Ovary (tissue), 7 donors: ENCODE measurements at regions not wholly inside any gene's neighbourhood (a gene's known extent, or its start where the extent isn't known, plus 50 kb on each side); places are given as distances from the start of the nearest gene placed in this dataset.

Experiments
- DNase-seq, 5 donors: peaks; one replicate each; pipeline ENCODE4 v3.0.0-alpha.2; 2019 to 2020
- H3K27ac ChIP-seq, 2 donors: fragments of 200-600 bp; one replicate each; pipeline versions ENCODE4 v1.5.1 to v1.8.0; 2019 to 2022
- H3K27me3 ChIP-seq: fragments of 200-600 bp; one replicate; pipeline ENCODE4 v1.8.0; 2022
- H3K36me3 ChIP-seq: fragments of 200-600 bp; sonication (generic); one replicate; pipeline ENCODE4 v1.5.1; 2019
- H3K4me1 ChIP-seq: one replicate; pipeline ENCODE4 v1.8.1; 2013; ENCODE audit warnings: mild to moderate bottlenecking, moderate library complexity; ENCODE audit not compliant: insufficient read depth
- H3K4me3 ChIP-seq: fragments of 200-600 bp; sonication (generic); one replicate; pipeline ENCODE4 v1.5.1; 2017
- H3K9me3 ChIP-seq, 2 donors: fragments of 200-600 bp in 1 of 2; sonication (generic) in 1 of 2; one replicate each; pipeline versions ENCODE4 v1.5.1 to v1.8.1; 2013 to 2019; ENCODE audit warnings: mild to moderate bottlenecking in 1 of 2, moderate library complexity in 1 of 2
- CTCF ChIP-seq, 3 donors: fragments of 450-650 bp in 2 of 3; fragments of 200-600 bp in 1 of 3; IDR thresholded peaks; one replicate each; pipeline versions ENCODE4 v1.5.1 to v1.8.0; 2016 to 2022; ENCODE audit warnings: antibody characterized with exemption in 3 of 3, mild to moderate bottlenecking in 1 of 3
- EP300 ChIP-seq: sonication (generic); formaldehyde crosslinking; IDR thresholded peaks from one replicate; pipeline ENCODE4 v1.6.1; 2017; ENCODE audit warnings: antibody characterized with exemption
- POLR2A ChIP-seq: fragments of 450-650 bp; IDR thresholded peaks from one replicate; pipeline ENCODE4 v1.6.1; 2017; ENCODE audit warnings: antibody characterized with exemption, mild to moderate bottlenecking, moderate library complexity
- WGBS, 3 donors: extraction: QIAGEN DNeasy Blood & Tissue Kit in 1 of 3; methylation state at CpG; one replicate each; pipeline versions ENCODE4 v1.1.5 to v1.1.7; 2013 to 2017; 5-methylcytosine and 5-hydroxymethylcytosine counted together
- intact Hi-C, 4 donors: fragments of 100-400 bp; cut with DNase I; formaldehyde crosslinking; loops; one replicate each; pipeline versions ENCODE4 v1.11.0 to v1.15.1; 2022 to 2023
- donor health status: DM: no; HTN: no; CAD: no; lungs with moderate emphysema.
- donor health status: DM: no; HTN: no; CAD: no.
- donor health status: Bipolar disorder and iron deficiency.
- donor health status: DM: no; HTN: no; CAD: no.
- donor health status: DM: yes; HTN: yes; CAD: no.

GRCh38 chr2:176709149-176709951, 440.1 kb downstream of the MTX2 start:
- intact Hi-C loops, result no loop called here
- Histone ChIP-seq H3K4me1 (peaks cover 1% of the 10 kb centered on the region), H3K9me3 (no peaks in the 10 kb centered on the region), H3K36me3 (no peaks in the 10 kb centered on the region), H3K4me3 (no peak overlapping the region), H3K27me3 (no peaks in the 10 kb centered on the region), H3K27ac (no peak overlapping the region)
- peak in 4 of 5 donors; percentile 25 to 53 (median 46) for DNase-seq
- TF ChIP-seq POLR2A, result no peak
- no peak for TF ChIP-seq EP300
- TF ChIP-seq CTCF (IDR thresholded peaks at IDR 0.05), result no peak
- 57 to 67% (median 65%) methylated on average over 18 of the region's 18 CpGs for WGBS, 3 donors

GRCh38 chr2:176709991-176710390, 440.7 kb downstream of the MTX2 start:
- Histone ChIP-seq H3K9me3 (no peaks in the 10 kb centered on the region), H3K27ac (no peak overlapping the region), H3K4me3 (no peak overlapping the region), H3K27me3 (no peaks in the 10 kb centered on the region), H3K4me1 (no peaks in the 10 kb centered on the region), H3K36me3 (no peaks in the 10 kb centered on the region)
- DNase-seq, result no peak
- TF ChIP-seq EP300, result no peak
- no peak for TF ChIP-seq CTCF (IDR thresholded peaks at IDR 0.05)
- TF ChIP-seq POLR2A, result no peak
- 66 to 71% (median 67%) methylated on average over 2 of the region's 2 CpGs for WGBS, 3 donors
- intact Hi-C loops, result no loop called here

- peak in 1 of 5 donors; percentile 20 for DNase-seq
- Histone ChIP-seq H3K4me3 (no peak overlapping the region), H3K27me3 (no peaks in the 10 kb centered on the region), H3K27ac (no peak overlapping the region), H3K36me3 (no peaks in the 10 kb centered on the region), H3K4me1 (no peaks in the 10 kb centered on the region), H3K9me3 (no peaks in the 10 kb centered on the region)
- TF ChIP-seq POLR2A, result no peak
- TF ChIP-seq EP300, result no peak
- no peak for TF ChIP-seq CTCF (IDR thresholded peaks at IDR 0.05)
- WGBS, 3 donors, result 45 to 56% (median 47%) methylated on average over 7 of the region's 7 CpGs
- intact Hi-C loops, result no loop called here
These were observed 441.5 kb downstream of the MTX2 start for GRCh38 chr2:176710657-176711186.

- intact Hi-C loops, result no loop called here
- 64 to 69% (median 69%) methylated on average over 3 of the region's 3 CpGs for WGBS, 3 donors
- H3K4me1 ChIP-seq, result peaks cover 7% of the 10 kb centered on the region
- no peaks in the 10 kb centered on the region for H3K27me3 ChIP-seq
- no peak overlapping the region for H3K27ac ChIP-seq
- no peak overlapping the region for H3K4me3 ChIP-seq
- no peak for TF ChIP-seq POLR2A
- no peak for TF ChIP-seq EP300
- TF ChIP-seq CTCF (IDR thresholded peaks at IDR 0.05), result no peak
- H3K9me3 ChIP-seq, result no peaks in the 10 kb centered on the region
- no peak for DNase-seq
- no peaks in the 10 kb centered on the region for H3K36me3 ChIP-seq
These were observed 456.8 kb downstream of the MTX2 start for GRCh38 chr2:176725873-176726645.
